HCT116 (cell line): ENCODE measurements at regions not wholly inside any gene's neighbourhood (a gene's known extent, or its start where the extent isn't known, plus 50 kb on each side); places are given as distances from the start of the nearest gene placed in this dataset.

Source experiments
- ATAC-seq: fragments of 200-7000 bp; cut with Tn5 transposase; 2 replicates; pipeline ENCODE4 v1.9.1; 2020; ENCODE audit warnings: mild to moderate bottlenecking, moderate library complexity
- BruUV-seq: library from RNA; stranded (reverse); fragments of 400-500 nt; replicated peaks from 2 replicates; lab custom pipeline; 2021; lab: Mats Ljungman, UMichigan
- CTCF ChIA-PET: fragments of 300-600 bp; sonication (Branson Sonifier 250); formaldehyde crosslinking; loops from one replicate; lab custom pipeline; 2021; ENCODE audit warnings: antibody characterized with exemption; lab: Charles Lee
- POLR2A ChIA-PET: fragments of 300-600, 350-600 bp; sonication (Branson Sonifier 250); formaldehyde crosslinking; loops from one replicate; lab custom pipeline; 2021; ENCODE audit warnings: antibody characterized with exemption; lab: Charles Lee
- RAD21 ChIA-PET, 2 experiments: fragments of 300-600 bp; sonication (Branson Sonifier 250); formaldehyde crosslinking; loops; one replicate each; lab custom pipeline; 2023; ENCODE audit warnings: low total read pairs in 2 of 2; ENCODE audit not compliant: uncharacterized antibody in 2 of 2, unreplicated experiment in 2 of 2, low non-redundant PET in 1 of 2; lab: Charles Lee
- DNase-seq: peaks from one replicate; pipeline ENCODE4 v3.0.0-alpha.2; 2010; ENCODE audit warnings: low read depth, low spot score
- H2AFZ ChIP-seq: fragments of 200-600 bp; shearing (Covaris generic), sonication (generic); 2 replicates; pipeline ENCODE4 v1.6.1; 2017; ENCODE audit warnings: low read depth, mixed run types, mixed read lengths, antibody characterized with exemption, low read length; ENCODE audit not compliant: poor library complexity, severe bottlenecking
- H3K27ac ChIP-seq: 2 replicates; pipeline ENCODE4 v1.5.1; 2012; ENCODE audit warnings: low read depth, low read length
- H3K27me3 ChIP-seq: fragments of 200-600 bp; sonication (generic); 2 replicates; pipeline ENCODE4 v1.6.1; 2016; ENCODE audit warnings: mixed run types, low read length, mixed read lengths; ENCODE audit not compliant: insufficient read depth
- H3K36me3 ChIP-seq, 2 experiments: fragments of 200-500 bp in 1 of 2; fragments of 200-600 bp in 1 of 2; sonication (Bioruptor generic) in 1 of 2; sonication (generic) in 1 of 2; 2 replicates each; pipeline versions ENCODE4 v1.5.1 to v1.6.1; 2014 to 2016; ENCODE audit warnings: low read length in 2 of 2, inconsistent platforms in 1 of 2, mixed read lengths in 1 of 2, mixed run types in 1 of 2; ENCODE audit not compliant: insufficient read depth in 2 of 2, control insufficient read depth in 1 of 2
- H3K4me1 ChIP-seq, 2 experiments: fragments of 200-600 bp in 1 of 2; sonication (generic) in 1 of 2; 2 replicates each; pipeline versions ENCODE4 v1.5.1 to v1.6.1; 2012 to 2017; ENCODE audit warnings: low read length in 2 of 2, inconsistent platforms in 1 of 2, mild to moderate bottlenecking in 1 of 2, mixed read lengths in 1 of 2, mixed run types in 1 of 2, moderate library complexity in 1 of 2; ENCODE audit not compliant: insufficient read depth in 2 of 2, control insufficient read depth in 1 of 2
- H3K4me2 ChIP-seq: fragments of 200-600 bp; sonication (generic); 2 replicates; pipeline ENCODE4 v1.6.1; 2017; ENCODE audit warnings: mixed run types, low read length, mixed read lengths
- H3K4me3 ChIP-seq, 2 experiments: fragments of 200-600 bp in 1 of 2; sonication (generic) in 1 of 2; replicated peaks in 1 of 2; 2 replicates each; pipeline ENCODE4 v1.5.1; 2011 to 2016; ENCODE audit warnings: low read length in 2 of 2, control low read depth in 1 of 2, low read depth in 1 of 2, mild to moderate bottlenecking in 1 of 2, mixed read lengths in 1 of 2, mixed run types in 1 of 2
- H3K79me2 ChIP-seq: fragments of 200-600 bp; sonication (generic); 2 replicates; pipeline ENCODE4 v1.6.1; 2017; ENCODE audit warnings: mild to moderate bottlenecking, mixed run types, low read length, moderate library complexity, mixed read lengths; ENCODE audit not compliant: insufficient read depth
- H3K9ac ChIP-seq: fragments of 200-600 bp; sonication (generic); 2 replicates; pipeline ENCODE4 v1.6.1; 2016; ENCODE audit warnings: low read length, mixed read lengths
- H3K9me2 ChIP-seq: fragments of 200-600 bp; sonication (generic), shearing (Covaris generic); 2 replicates; pipeline ENCODE4 v1.6.1; 2017; ENCODE audit warnings: mixed run types, mild to moderate bottlenecking, moderate library complexity; ENCODE audit not compliant: insufficient read depth
- H3K9me3 ChIP-seq, 2 experiments: fragments of 200-500 bp in 1 of 2; fragments of 200-600 bp in 1 of 2; sonication (Bioruptor generic) in 1 of 2; sonication (generic) in 1 of 2; 2 replicates each; pipeline ENCODE4 v1.6.1; 2014 to 2017; ENCODE audit warnings: low read length in 2 of 2, mixed read lengths in 2 of 2, inconsistent platforms in 1 of 2, low read depth in 1 of 2, mild to moderate bottlenecking in 1 of 2, mixed run types in 1 of 2, moderate library complexity in 1 of 2; ENCODE audit not compliant: control insufficient read depth in 1 of 2, insufficient read depth in 1 of 2
- H4K20me1 ChIP-seq: fragments of 200-600 bp; sonication (generic), shearing (Covaris generic); 2 replicates; pipeline ENCODE4 v1.6.1; 2017; ENCODE audit warnings: mixed run types, mild to moderate bottlenecking, moderate library complexity; ENCODE audit not compliant: insufficient read depth
- CEBPB ChIP-seq: IDR thresholded peaks from 2 replicates; pipeline ENCODE4 v1.6.1; 2012; ENCODE audit warnings: low read depth
- EGR1 ChIP-seq: IDR thresholded peaks from 2 replicates; pipeline ENCODE4 v1.6.1; 2012; ENCODE audit warnings: low read depth
- EZH2 ChIP-seq: fragments of 200-600 bp; sonication (generic); IDR thresholded peaks from 2 replicates; pipeline ENCODE4 v1.6.1; 2017; ENCODE audit warnings: antibody characterized with exemption, mixed run types
- EZH2phosphoT487 ChIP-seq: fragments of 200-600 bp; IDR thresholded peaks from 2 replicates; pipeline ENCODE4 v1.6.1; 2018; ENCODE audit warnings: antibody characterized with exemption, borderline replicate concordance
- FOSL1 ChIP-seq: IDR thresholded peaks from 2 replicates; pipeline ENCODE4 v1.6.1; 2012; ENCODE audit warnings: low read depth
- JUND ChIP-seq: IDR thresholded peaks from 2 replicates; pipeline ENCODE4 v1.6.1; 2012
- RAD21 ChIP-seq: IDR thresholded peaks from 2 replicates; pipeline ENCODE4 v1.6.1; 2012; ENCODE audit warnings: low read depth, mild to moderate bottlenecking
- SIN3A ChIP-seq: IDR thresholded peaks from 2 replicates; pipeline ENCODE4 v1.6.1; 2012; ENCODE audit warnings: low read depth
- SRF ChIP-seq: IDR thresholded peaks from 2 replicates; pipeline ENCODE4 v1.6.1; 2012; ENCODE audit warnings: low read depth
- TCF7L2 ChIP-seq: IDR thresholded peaks from 2 replicates; pipeline ENCODE4 v1.7.0; 2011; ENCODE audit warnings: borderline replicate concordance, inconsistent platforms; ENCODE audit not compliant: insufficient read depth, insufficient read length; ENCODE audit errors: extremely low read depth
- intact Hi-C: fragments of 100-400 bp; cut with micrococcal nuclease; formaldehyde crosslinking; loops from 2 replicates; pipeline ENCODE4 v1.10.0; 2022
- TF ChIP-seq, protein P1 (sequence below): IDR thresholded peaks from 2 replicates; pipeline ENCODE4 v1.6.1; 2011; ENCODE audit warnings: mild to moderate bottlenecking, low read length, moderate library complexity; ENCODE audit not compliant: insufficient replicate concordance; ENCODE audit errors: extremely low read depth
- TF ChIP-seq, protein P2 (sequence below): IDR thresholded peaks from 2 replicates; pipeline ENCODE4 v1.6.1; 2012
- TF ChIP-seq, protein P3 (sequence below), 3 experiments: fragments of 200-600 bp in 1 of 3; sonication (generic) in 1 of 3; IDR thresholded peaks in 2 of 3; conservative IDR thresholded peaks in 1 of 3; 2 replicates each; pipeline ENCODE4 v1.5.1; 2012 to 2017; ENCODE audit warnings: low read depth in 2 of 3, low read length in 2 of 3, antibody characterized with exemption in 1 of 3, borderline replicate concordance in 1 of 3, control low read depth in 1 of 3, mild to moderate bottlenecking in 1 of 3, mixed read lengths in 1 of 3, mixed run types in 1 of 3, moderate library complexity in 1 of 3; ENCODE audit not compliant: insufficient read depth in 1 of 3

DNA sequence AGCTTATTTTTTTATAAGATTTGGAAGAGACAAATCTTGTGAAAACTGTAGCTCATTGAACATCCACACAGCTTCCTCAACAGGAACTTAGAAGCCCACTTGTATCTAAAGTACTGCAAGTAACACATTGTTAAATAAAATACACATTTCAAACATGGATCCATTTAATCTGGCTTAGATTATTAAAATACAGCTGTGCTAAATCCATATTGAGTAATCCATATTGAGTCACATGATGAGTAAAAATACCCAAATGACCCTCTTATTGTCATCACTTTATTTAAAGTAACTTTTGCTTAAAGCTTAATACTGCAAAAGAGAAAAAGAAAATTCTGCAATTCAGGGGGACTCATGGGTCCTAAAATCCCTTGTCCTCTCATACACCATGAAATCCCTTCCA lies 133.3 kb downstream of the OSR1 start:
- Histone ChIP-seq H3K9me3 (no peaks in the 10 kb centered on the region), H3K9ac (no peak overlapping the region), H3K79me2 (no peaks in the 10 kb centered on the region), H3K9me2 (no peaks in the 10 kb centered on the region), H3K27ac (no peak overlapping the region), H2AFZ (no peak overlapping the region), H4K20me1 (no peaks in the 10 kb centered on the region), H3K36me3 (no peaks in the 10 kb centered on the region), H3K27me3 (no peaks in the 10 kb centered on the region), H3K4me3 (no peak overlapping the region), H3K4me2 (no peak overlapping the region), H3K4me1 (no peaks in the 10 kb centered on the region)
- no peak for TF ChIP-seq JUND
- TF ChIP-seq EZH2phosphoT487 = no peak
- TF ChIP-seq, protein P1, sequence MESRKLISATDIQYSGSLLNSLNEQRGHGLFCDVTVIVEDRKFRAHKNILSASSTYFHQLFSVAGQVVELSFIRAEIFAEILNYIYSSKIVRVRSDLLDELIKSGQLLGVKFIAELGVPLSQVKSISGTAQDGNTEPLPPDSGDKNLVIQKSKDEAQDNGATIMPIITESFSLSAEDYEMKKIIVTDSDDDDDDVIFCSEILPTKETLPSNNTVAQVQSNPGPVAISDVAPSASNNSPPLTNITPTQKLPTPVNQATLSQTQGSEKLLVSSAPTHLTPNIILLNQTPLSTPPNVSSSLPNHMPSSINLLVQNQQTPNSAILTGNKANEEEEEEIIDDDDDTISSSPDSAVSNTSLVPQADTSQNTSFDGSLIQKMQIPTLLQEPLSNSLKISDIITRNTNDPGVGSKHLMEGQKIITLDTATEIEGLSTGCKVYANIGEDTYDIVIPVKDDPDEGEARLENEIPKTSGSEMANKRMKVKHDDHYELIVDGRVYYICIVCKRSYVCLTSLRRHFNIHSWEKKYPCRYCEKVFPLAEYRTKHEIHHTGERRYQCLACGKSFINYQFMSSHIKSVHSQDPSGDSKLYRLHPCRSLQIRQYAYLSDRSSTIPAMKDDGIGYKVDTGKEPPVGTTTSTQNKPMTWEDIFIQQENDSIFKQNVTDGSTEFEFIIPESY = no peak
- TF ChIP-seq CEBPB = no peak
- TF ChIP-seq SRF = no peak
- TF ChIP-seq, protein P2, sequence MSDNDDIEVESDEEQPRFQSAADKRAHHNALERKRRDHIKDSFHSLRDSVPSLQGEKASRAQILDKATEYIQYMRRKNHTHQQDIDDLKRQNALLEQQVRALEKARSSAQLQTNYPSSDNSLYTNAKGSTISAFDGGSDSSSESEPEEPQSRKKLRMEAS = no peak
- TF ChIP-seq, protein P3, sequence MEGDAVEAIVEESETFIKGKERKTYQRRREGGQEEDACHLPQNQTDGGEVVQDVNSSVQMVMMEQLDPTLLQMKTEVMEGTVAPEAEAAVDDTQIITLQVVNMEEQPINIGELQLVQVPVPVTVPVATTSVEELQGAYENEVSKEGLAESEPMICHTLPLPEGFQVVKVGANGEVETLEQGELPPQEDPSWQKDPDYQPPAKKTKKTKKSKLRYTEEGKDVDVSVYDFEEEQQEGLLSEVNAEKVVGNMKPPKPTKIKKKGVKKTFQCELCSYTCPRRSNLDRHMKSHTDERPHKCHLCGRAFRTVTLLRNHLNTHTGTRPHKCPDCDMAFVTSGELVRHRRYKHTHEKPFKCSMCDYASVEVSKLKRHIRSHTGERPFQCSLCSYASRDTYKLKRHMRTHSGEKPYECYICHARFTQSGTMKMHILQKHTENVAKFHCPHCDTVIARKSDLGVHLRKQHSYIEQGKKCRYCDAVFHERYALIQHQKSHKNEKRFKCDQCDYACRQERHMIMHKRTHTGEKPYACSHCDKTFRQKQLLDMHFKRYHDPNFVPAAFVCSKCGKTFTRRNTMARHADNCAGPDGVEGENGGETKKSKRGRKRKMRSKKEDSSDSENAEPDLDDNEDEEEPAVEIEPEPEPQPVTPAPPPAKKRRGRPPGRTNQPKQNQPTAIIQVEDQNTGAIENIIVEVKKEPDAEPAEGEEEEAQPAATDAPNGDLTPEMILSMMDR (IDR thresholded peaks at IDR 0.05 in 2 of 3, conservative IDR thresholded peaks at IDR 0.05 in 1 of 3; ENCODE audit: borderline replicate concordance in 1 of 3, insufficient read depth in 1 of 3, low read depth in 2 of 3, low read length in 2 of 3) = no peak
- TF ChIP-seq TCF7L2 = no peak
- TF ChIP-seq EZH2 = no peak
- TF ChIP-seq RAD21 = no peak
- TF ChIP-seq FOSL1 = no peak
- no peak for TF ChIP-seq EGR1
- TF ChIP-seq SIN3A = no peak
- BruUV-seq = no TSS peak
- ChIA-PET CTCF (no interaction called here), POLR2A (no interaction called here), RAD21 (no interaction called here)
- DNase-seq (no peak), ATAC-seq (no peak)
- intact Hi-C loops = no loop called here
